Gastroesophageal sphincter (tissue), 4 donors: ENCODE measurements at regions not wholly inside any gene's neighbourhood (a gene's known extent, or its start where the extent isn't known, plus 50 kb on each side); places are given as distances from the start of the nearest gene placed in this dataset.
A peak's percentile ranks its signal among the peaks of the same experiment; 100 is the strongest.

ENCODE experiments used
- ATAC-seq: fragments of 150-250 bp; one replicate; pipeline ENCODE4 v1.9.1; 2016; ENCODE audit warnings: mild to moderate bottlenecking, moderate library complexity
- H3K27ac ChIP-seq, 4 donors: fragments of 200-600 bp; sonication (generic) in 3 of 4; 1 replicate in 3 of 4; 2 replicates in 1 of 4; pipeline ENCODE4 v1.5.1; 2016 to 2019
- H3K27me3 ChIP-seq: fragments of 200-600 bp; sonication (generic); one replicate; pipeline ENCODE4 v1.5.1; 2019
- H3K36me3 ChIP-seq, 2 donors: fragments of 200-600 bp; sonication (generic); one replicate each; pipeline ENCODE4 v1.5.1; 2019; ENCODE audit warnings: control low read depth in 1 of 2
- H3K4me1 ChIP-seq, 3 donors: fragments of 200-600 bp; sonication (generic); 1 replicate in 2 of 3; 2 replicates in 1 of 3; pipeline ENCODE4 v1.5.1; 2016 to 2019; ENCODE audit warnings: control low read depth in 2 of 3
- H3K4me3 ChIP-seq, 2 donors: fragments of 200-600 bp; sonication (generic); one replicate each; pipeline ENCODE4 v1.5.1; 2019; ENCODE audit warnings: mild to moderate bottlenecking in 1 of 2, moderate library complexity in 1 of 2
- H3K9me3 ChIP-seq, 3 donors: fragments of 200-600 bp; sonication (generic); one replicate each; pipeline ENCODE4 v1.5.1; 2017 to 2019; ENCODE audit warnings: control low read depth in 2 of 3
- CTCF ChIP-seq, 4 experiments: fragments of 200-600 bp in 2 of 4; fragments of 450-650 bp in 2 of 4; sonication (generic) in 1 of 4; IDR thresholded peaks; one replicate each; pipeline ENCODE4 v1.5.1; 2017 to 2019; ENCODE audit warnings: antibody characterized with exemption in 4 of 4, mild to moderate bottlenecking in 2 of 4, moderate library complexity in 2 of 4
- EP300 ChIP-seq: sonication (generic); formaldehyde crosslinking; IDR thresholded peaks from one replicate; pipeline ENCODE4 v1.6.1; 2017; ENCODE audit warnings: antibody characterized with exemption, mild to moderate bottlenecking
- POLR2A ChIP-seq, 2 donors: fragments of 450-650 bp; IDR thresholded peaks; one replicate each; pipeline ENCODE4 v1.6.1; 2017; ENCODE audit warnings: antibody characterized with exemption in 2 of 2, mild to moderate bottlenecking in 2 of 2, moderate library complexity in 1 of 2
- POLR2AphosphoS5 ChIP-seq: sonication (generic); formaldehyde crosslinking; IDR thresholded peaks from one replicate; pipeline ENCODE4 v1.6.1; 2017; ENCODE audit warnings: antibody characterized with exemption
- WGBS, 2 donors: methylation state at CpG; one replicate each; pipeline ENCODE4 v1.1.5; 2018; ENCODE audit warnings: low coverage in 1 of 2; 5-methylcytosine and 5-hydroxymethylcytosine counted together

- ATAC-seq, result no peak
- 100% methylated on average over 1 of the region's 2 CpGs; no CpG with 5 or more reads in 1 of the 2 donors for WGBS, 2 donors
- Histone ChIP-seq H3K36me3 (no peaks in the 10 kb centered on the region), H3K9me3 (peaks cover 0 to 2% (median 0%) of the 10 kb centered on the region in 3 donors), H3K4me3 (no peak overlapping the region), H3K4me1 (peaks cover 0 to 17% (median 0%) of the 10 kb centered on the region in 3 donors), H3K27ac (no peak overlapping the region), H3K27me3 (no peaks in the 10 kb centered on the region)
- TF ChIP-seq POLR2A (IDR thresholded peaks at IDR 0.05), result no peak
- no peak for TF ChIP-seq POLR2AphosphoS5
Measured at GRCh38 chr10:78639629-78640028, 429.1 kb upstream of the ZMIZ1 start.

GRCh38 chr10:78640796-78641636 lies 427.8 kb upstream of the ZMIZ1 start:
- no peak overlapping the region for H3K4me3 ChIP-seq
- no peaks in the 10 kb centered on the region for H3K36me3 ChIP-seq
- WGBS, 2 donors, result 89 to 91% methylated on average over 4 of the region's 4 CpGs
- H3K27ac ChIP-seq, result no peak overlapping the region
- peak; percentile 64 for ATAC-seq
- TF ChIP-seq POLR2AphosphoS5 (no peak), POLR2A (IDR thresholded peaks at IDR 0.05) (no peak), EP300 (no peak), CTCF (IDR thresholded peaks at IDR 0.05) (no peak)
- H3K4me1 ChIP-seq, result peaks cover 0 to 10% (median 0%) of the 10 kb centered on the region in 3 donors
- H3K9me3 ChIP-seq, result peaks cover 0 to 4% (median 0%) of the 10 kb centered on the region in 3 donors
- H3K27me3 ChIP-seq, result no peaks in the 10 kb centered on the region

- Histone ChIP-seq H3K27ac (no peak overlapping the region), H3K27me3 (no peaks in the 10 kb centered on the region)
- ATAC-seq, result no peak
Measured at GRCh38 chr10:78641693-78642092, 427.1 kb upstream of the ZMIZ1 start.

GRCh38 chr10:78642269-78642816 lies 426.4 kb upstream of the ZMIZ1 start:
- no peak overlapping the region for H3K27ac ChIP-seq
- H3K27me3 ChIP-seq, result no peaks in the 10 kb centered on the region
- H3K9me3 ChIP-seq, result peaks cover 0 to 4% (median 0%) of the 10 kb centered on the region in 3 donors
- H3K4me3 ChIP-seq, result no peak overlapping the region
- H3K36me3 ChIP-seq, result no peaks in the 10 kb centered on the region
- 90% methylated on average over 2 of the region's 4 CpGs; no CpG with 5 or more reads in 1 of the 2 donors for WGBS, 2 donors
- ATAC-seq, result no peak
- TF ChIP-seq POLR2AphosphoS5, result no peak
- peaks cover 0 to 10% (median 0%) of the 10 kb centered on the region in 3 donors for H3K4me1 ChIP-seq

More at GRCh38 chr10:78641693-78642092, 427.1 kb upstream of the ZMIZ1 start:
- Histone ChIP-seq H3K9me3 (peaks cover 0 to 4% (median 0%) of the 10 kb centered on the region in 3 donors), H3K4me1 (peaks cover 0 to 10% (median 0%) of the 10 kb centered on the region in 3 donors), H3K36me3 (no peaks in the 10 kb centered on the region), H3K4me3 (no peak overlapping the region)
- 72 to 82% methylated on average over 2 to 5 of the region's 5 CpGs for WGBS, 2 donors
- TF ChIP-seq POLR2AphosphoS5 (no peak), POLR2A (IDR thresholded peaks at IDR 0.05) (no peak), EP300 (no peak), CTCF (IDR thresholded peaks at IDR 0.05) (no peak)

GRCh38 chr10:78643513-78643912 lies 425.3 kb upstream of the ZMIZ1 start:
- H3K4me1 ChIP-seq, result peaks cover 0 to 10% (median 0%) of the 10 kb centered on the region in 3 donors
- H3K9me3 ChIP-seq, result peaks cover 0 to 4% (median 0%) of the 10 kb centered on the region in 3 donors
- WGBS, 2 donors, result 86 to 87% methylated on average over 3 to 4 of the region's 4 CpGs
- H3K27ac ChIP-seq, result no peak overlapping the region
- no peaks in the 10 kb centered on the region for H3K27me3 ChIP-seq
- H3K4me3 ChIP-seq, result no peak overlapping the region
- no peaks in the 10 kb centered on the region for H3K36me3 ChIP-seq
- TF ChIP-seq EP300, result no peak
- TF ChIP-seq POLR2A (IDR thresholded peaks at IDR 0.05), result no peak
- TF ChIP-seq CTCF (IDR thresholded peaks at IDR 0.05), result no peak
- no peak for TF ChIP-seq POLR2AphosphoS5
- ATAC-seq, result no peak
